ENCODE measurements at regions not wholly inside any gene's neighbourhood (a gene's known extent, or its start where the extent isn't known, plus 50 kb on each side); places are given as distances from the start of the nearest gene placed in this dataset.
A peak's percentile ranks its signal among the peaks of the same experiment; 100 is the strongest.
"Not testable (repeated sequence)": the region's sequence is repeated elsewhere in the genome, so short reads cannot be mapped to it uniquely, and the experiment has no call there.

DNA sequence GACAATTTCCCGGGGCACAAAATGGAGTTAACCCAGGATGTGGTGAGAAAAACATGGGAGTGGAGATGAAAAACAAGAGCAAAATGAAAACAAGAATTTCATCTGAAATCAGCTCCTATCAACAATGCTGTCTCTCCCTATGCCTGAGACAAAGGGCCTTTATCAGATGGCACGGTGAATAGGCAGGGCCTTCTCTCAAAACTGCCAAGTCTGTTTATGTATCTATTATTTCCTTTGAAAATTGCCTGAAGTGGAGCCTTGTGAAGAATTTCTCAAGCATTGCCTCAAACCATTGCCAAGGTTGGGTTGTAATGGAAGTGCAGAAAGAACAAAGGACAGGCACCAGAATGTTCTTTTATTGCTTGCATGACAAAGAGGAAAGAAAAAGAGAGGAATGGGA is 74.7 kb downstream of the BTBD3 start:
- 70 to 83% methylated on average over 2 of the region's 2 CpGs for WGBS, 2 donors
- DNase-seq (ENCODE audit: low spot score in 2 of 2), result no peak
- H3K4me3 ChIP-seq (ENCODE audit: low read depth, poor library complexity, severe bottlenecking), result no peak overlapping the region
- TF ChIP-seq POLR2A (IDR thresholded peaks at IDR 0.05) (no peak), CTCF (IDR thresholded peaks at IDR 0.05) (no peak)
- intact Hi-C loops (cut with DNase I; ENCODE audit: low total_unique reads), result no loop called here

DNA sequence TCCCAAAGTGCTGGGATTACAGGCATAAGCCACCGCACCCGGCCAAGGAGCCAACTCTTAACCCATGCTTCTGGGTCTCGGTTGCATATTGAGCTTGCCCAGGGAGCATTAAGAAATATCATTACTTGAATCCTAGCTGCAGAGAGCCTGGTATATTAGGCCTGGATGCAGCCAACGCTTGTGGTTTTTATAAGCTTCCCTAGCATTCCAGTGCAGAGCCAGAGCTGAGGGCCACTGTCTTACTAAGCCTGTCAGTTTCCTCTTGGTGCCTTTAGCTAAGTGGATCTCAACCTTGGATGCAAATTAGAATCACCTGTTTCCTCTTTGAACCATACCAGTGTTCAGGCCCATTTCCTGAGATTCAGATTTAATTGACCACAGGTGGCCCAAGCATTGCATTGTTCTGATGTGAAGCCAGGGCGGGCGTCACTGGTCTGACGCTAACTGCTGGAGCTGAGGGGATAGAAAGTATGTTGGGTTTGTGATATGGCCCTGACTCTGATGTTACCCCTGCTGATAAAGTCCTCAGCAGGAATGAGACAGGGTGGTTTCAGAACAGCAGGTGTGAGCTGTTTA is 76.3 kb downstream of the BTBD3 start:
- DNase-seq (ENCODE audit: low spot score in 2 of 2), result no peak
- TF ChIP-seq CTCF (IDR thresholded peaks at IDR 0.05) (no peak), POLR2A (IDR thresholded peaks at IDR 0.05) (no peak)
- WGBS, 2 donors, result 72 to 79% methylated on average over 7 of the region's 7 CpGs
- intact Hi-C loops (cut with DNase I; ENCODE audit: low total_unique reads), result no loop called here
- no peak overlapping the region for H3K4me3 ChIP-seq (ENCODE audit: low read depth, poor library complexity, severe bottlenecking)

DNA sequence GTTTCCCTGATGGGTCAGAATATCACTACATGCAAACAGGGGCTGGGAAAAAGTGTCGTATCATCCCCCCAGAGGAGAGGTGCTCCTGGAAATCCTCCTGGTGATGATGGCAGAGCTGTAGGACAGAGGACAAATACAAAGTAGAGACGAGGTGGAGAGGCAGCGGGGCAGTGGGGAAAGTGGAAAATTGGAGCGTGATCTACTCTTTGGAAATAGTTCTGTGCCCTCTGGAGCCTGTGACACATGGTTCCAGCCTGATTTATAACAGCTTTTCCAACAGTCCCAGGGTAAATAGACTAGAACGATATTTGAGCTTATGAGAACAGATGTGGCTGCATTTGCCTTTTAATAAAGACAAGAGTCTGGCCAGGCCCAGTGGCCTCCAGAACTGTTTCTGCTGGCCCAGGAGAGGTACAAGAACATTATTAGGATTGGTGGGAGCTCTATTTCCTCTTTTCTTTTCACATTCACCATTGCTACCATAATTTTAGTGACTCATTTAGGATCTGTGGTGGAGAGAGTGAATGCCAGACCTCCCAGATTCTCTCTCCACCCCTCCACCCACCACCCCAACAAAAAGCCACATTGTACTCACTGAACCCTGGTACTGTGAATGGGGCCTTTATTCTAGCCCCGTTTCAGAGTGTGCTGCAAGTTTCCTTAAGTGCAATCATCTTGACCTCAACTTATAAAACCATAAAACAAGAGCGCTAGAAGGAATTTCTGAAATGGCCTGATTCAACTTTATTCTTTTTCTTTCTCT is 78.3 kb downstream of the BTBD3 start:
- TF ChIP-seq POLR2A (IDR thresholded peaks at IDR 0.05) (no peak), CTCF (IDR thresholded peaks at IDR 0.05) (no peak)
- H3K4me3 ChIP-seq (ENCODE audit: low read depth, poor library complexity, severe bottlenecking), result no peak overlapping the region
- DNase-seq (ENCODE audit: low spot score in 2 of 2), result no peak
- 70 to 72% methylated on average over 7 of the region's 7 CpGs for WGBS, 2 donors
- intact Hi-C loops (cut with DNase I; ENCODE audit: low total_unique reads), result no loop called here

DNA sequence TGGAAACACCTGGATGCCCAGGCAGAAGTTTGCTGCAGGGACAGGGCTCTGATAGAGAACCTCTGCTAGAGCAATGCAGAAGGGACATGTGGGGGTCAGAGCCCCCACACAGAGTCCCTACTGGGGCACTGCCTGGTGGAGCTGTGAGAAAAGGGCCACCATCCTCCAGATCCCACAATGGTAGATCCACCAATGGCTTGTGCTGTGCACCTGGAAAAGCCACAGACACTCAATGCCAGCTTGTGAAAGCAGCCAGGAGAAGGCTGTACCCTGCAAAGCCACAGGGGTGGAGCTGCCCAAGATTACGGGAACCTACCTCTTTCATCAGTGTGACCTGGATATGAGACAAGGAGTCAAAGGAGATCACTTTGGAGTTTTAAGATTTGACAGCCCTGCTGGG is 87.1 kb downstream of the BTBD3 start:
- 85 to 88% methylated on average over 1 of the region's 1 CpG for WGBS, 2 donors
- DNase-seq (ENCODE audit: low spot score in 2 of 2); intact Hi-C loops (cut with DNase I; ENCODE audit: low total_unique reads); H3K4me3 ChIP-seq (ENCODE audit: low read depth, poor library complexity, severe bottlenecking): not testable (repeated sequence)

- no peak overlapping the region for H3K4me3 ChIP-seq (ENCODE audit: low read depth, poor library complexity, severe bottlenecking)
- peak in 1 of 2 donors; percentile 14 for DNase-seq (ENCODE audit: low spot score in 2 of 2)
- intact Hi-C loops (cut with DNase I; ENCODE audit: low total_unique reads), result no loop called here
- TF ChIP-seq CTCF (IDR thresholded peaks at IDR 0.05), result no peak
- no peak for TF ChIP-seq POLR2A (IDR thresholded peaks at IDR 0.05)
- 59 to 65% methylated on average over 9 of the region's 9 CpGs for WGBS, 2 donors
Measured at GRCh38 chr20:12012241-12013222, 94.8 kb downstream of the BTBD3 start.

- no peak for DNase-seq (ENCODE audit: low spot score in 2 of 2)
- intact Hi-C loops (cut with DNase I; ENCODE audit: low total_unique reads), result no loop called here
- no peak overlapping the region for H3K4me3 ChIP-seq (ENCODE audit: low read depth, poor library complexity, severe bottlenecking)
- 57 to 66% methylated on average over 4 of the region's 4 CpGs for WGBS, 2 donors
- no peak for TF ChIP-seq CTCF (IDR thresholded peaks at IDR 0.05)
- no peak for TF ChIP-seq POLR2A (IDR thresholded peaks at IDR 0.05)
Measured at GRCh38 chr20:12014276-12014675, 96.6 kb downstream of the BTBD3 start.

Data from lower leg skin (tissue), 4 donors.